GM20431 (cell line): ENCODE measurements at regions not wholly inside any gene's neighbourhood (a gene's known extent, or its start where the extent isn't known, plus 50 kb on each side); places are given as distances from the start of the nearest gene placed in this dataset.
"Not testable (repeated sequence)": the region's sequence is repeated elsewhere in the genome, so short reads cannot be mapped to it uniquely, and the experiment has no call there.

Experiments used
- in situ Hi-C: fragments of 300-500 bp; cut with MseI, MboI; formaldehyde crosslinking; loops from one replicate; pipeline ENCODE4 v1.15.0; 2020; ENCODE audit warnings: low sequenced_read_pairs; ENCODE audit not compliant: unreplicated experiment

DNA sequence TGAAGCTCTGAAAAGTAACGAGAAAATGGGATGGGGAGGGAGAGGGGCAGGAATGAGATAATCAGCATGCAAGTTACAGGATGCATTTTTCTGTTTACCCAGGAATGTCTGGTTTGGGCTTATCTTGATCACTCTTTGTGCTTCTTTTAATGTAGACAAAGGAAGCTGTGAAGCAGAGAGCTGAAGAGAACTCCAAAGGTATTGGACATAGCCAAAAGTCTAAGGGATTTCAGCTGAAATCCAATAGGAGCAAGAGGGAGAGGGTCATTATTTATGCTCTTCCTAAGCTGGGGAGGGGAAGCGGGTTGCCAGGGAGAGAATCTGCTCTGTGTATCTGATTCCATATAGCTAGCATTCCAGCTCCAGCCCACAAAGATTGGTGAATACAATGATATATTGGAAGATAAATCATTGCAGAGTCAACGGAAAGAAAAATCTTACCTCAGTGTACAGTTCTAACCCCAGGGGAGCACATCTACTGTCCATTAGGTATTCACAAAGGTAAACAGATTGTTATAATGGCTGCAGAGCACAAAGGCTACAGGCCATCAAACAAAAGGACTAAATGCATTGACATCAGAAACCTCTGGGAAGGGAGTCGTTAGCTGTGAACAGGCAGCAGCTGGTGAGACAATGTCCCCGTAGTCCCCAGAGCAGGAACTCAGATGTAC, 61.0 kb upstream of the PELI2 start:
- in situ Hi-C loops, result no loop called here

- in situ Hi-C loops, result no loop called here
These were observed 60.4 kb upstream of the PELI2 start for GRCh38 chr14:56057767-56058166.

DNA sequence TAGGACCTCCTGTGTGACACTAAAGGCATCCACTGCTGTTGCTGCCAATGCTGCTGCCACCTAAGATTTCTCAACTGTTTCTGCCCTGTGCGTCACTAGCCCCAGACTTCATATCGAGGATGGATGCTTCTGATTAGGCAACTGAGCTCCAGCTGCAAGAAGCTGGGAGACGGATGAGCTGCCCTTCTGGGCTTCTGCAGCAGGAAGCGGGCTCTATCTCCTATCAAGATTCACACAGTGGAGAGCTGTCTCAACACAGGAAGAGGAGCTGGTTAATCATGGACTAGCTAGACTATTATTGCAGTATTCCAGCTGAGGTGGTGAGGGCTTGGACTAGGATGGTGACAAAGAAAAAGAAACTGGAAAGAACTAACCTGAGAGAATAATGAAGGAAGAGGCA, 59.2 kb upstream of the PELI2 start:
- in situ Hi-C loops, result no loop called here

GRCh38 chr14:56061051-56061450, 57.2 kb upstream of the PELI2 start:
- in situ Hi-C loops, result no loop called here

GRCh38 chr14:56063131-56063530, 55.1 kb upstream of the PELI2 start:
- in situ Hi-C loops, result no loop called here

DNA sequence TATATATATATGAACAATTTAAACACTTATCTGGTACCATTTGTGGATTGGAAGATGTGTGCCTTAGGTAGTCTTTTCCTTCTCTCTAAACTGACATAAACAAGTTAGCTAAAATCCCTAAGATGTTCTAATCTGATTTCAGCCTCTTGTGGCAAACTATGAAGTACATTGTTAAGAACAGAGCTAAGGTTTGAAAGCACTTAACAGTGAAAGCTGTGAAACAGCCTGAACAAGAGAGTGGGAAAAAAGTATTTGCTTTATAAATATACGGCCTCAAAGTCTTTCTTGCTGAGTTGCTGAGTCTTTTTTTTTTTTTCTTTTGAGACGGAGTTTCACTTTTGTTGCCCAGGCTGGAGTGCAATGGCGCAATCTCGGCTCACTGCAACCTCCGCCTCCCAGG, 53.7 kb upstream of the PELI2 start:
- in situ Hi-C loops, result no loop called here

DNA sequence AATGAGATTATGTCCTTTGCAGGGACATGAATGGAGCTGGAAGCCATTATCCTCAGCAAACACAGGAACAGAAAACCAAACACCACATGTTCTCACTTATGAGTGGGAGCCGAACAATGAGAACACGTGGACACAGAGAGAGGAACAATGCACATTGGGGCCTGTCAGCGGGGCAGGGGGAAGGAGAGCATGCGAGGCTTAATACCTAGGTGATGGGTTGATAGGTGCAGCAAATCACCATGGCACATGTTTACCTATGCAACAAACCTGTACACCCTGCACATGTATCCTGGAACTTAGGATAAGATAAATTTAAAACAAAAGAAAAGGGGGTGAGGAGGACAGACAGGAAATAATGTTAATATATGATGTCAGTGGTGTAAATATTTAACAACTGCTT, 53.0 kb upstream of the PELI2 start:
- in situ Hi-C loops, result not testable (repeated sequence)

- in situ Hi-C loops, result no loop called here
These were observed 52.5 kb upstream of the PELI2 start for GRCh38 chr14:56065621-56066290.
